IMR-90 (cell line): ENCODE measurements at regions not wholly inside any gene's neighbourhood (a gene's known extent, or its start where the extent isn't known, plus 50 kb on each side); places are given as distances from the start of the nearest gene placed in this dataset.

Source experiments
- ATAC-seq: fragments of 200-7000 bp; cut with Tn5 transposase; 2 replicates; pipeline ENCODE4 v1.9.1; 2020; ENCODE audit warnings: low read depth, mild to moderate bottlenecking, moderate library complexity
- BruUV-seq: library from RNA; stranded (reverse); fragments of 400-500 nt; replicated peaks from 2 replicates; lab custom pipeline; 2021; lab: Mats Ljungman, UMichigan
- CTCF ChIA-PET: fragments of 300-600 bp; formaldehyde crosslinking; extraction: SDS; loops from one replicate; lab custom pipeline; 2021; ENCODE audit warnings: antibody characterized with exemption; lab: Yijun Ruan, JAX
- POLR2A ChIA-PET: fragments of 300-600 bp; sonication (Branson Sonifier 250); formaldehyde crosslinking; loops from one replicate; lab custom pipeline; 2022; ENCODE audit warnings: antibody characterized with exemption; ENCODE audit not compliant: unreplicated experiment; lab: Charles Lee
- DNase-seq: peaks from one replicate; pipeline ENCODE4 v3.0.0; 2013
- H2AFZ ChIP-seq: replicated peaks from 2 replicates; pipeline ENCODE3; 2013; ENCODE audit warnings: low read length, mild to moderate bottlenecking; ENCODE audit not compliant: poor library complexity
- H2AK5ac ChIP-seq: 2 replicates; pipeline ENCODE4 v1.6.1; 2013; ENCODE audit warnings: low read depth, low read length, inconsistent platforms
- H2AK9ac ChIP-seq: replicated peaks from 2 replicates; pipeline ENCODE3; 2013; ENCODE audit warnings: mild to moderate bottlenecking, low read depth, low read length, moderate library complexity; ENCODE audit not compliant: poor library complexity
- H2BK120ac ChIP-seq: 2 replicates; pipeline ENCODE4 v1.6.1; 2013; ENCODE audit warnings: low read depth, low read length, inconsistent platforms
- H2BK15ac ChIP-seq: 3 replicates; pipeline ENCODE4 v1.6.1; 2013; ENCODE audit warnings: low read depth, low read length, inconsistent platforms
- H2BK20ac ChIP-seq: 2 replicates; pipeline ENCODE4 v1.6.1; 2013; ENCODE audit warnings: low read depth, mild to moderate bottlenecking, inconsistent platforms, low read length, moderate library complexity
- H2BK5ac ChIP-seq: 2 replicates; pipeline ENCODE4 v1.6.1; 2013; ENCODE audit warnings: mild to moderate bottlenecking, low read depth, low read length, inconsistent platforms; ENCODE audit not compliant: poor library complexity, severe bottlenecking
- H3K14ac ChIP-seq: replicated peaks from 2 replicates; pipeline ENCODE4 v1.6.1; 2013; ENCODE audit warnings: low read depth, low read length, inconsistent platforms
- H3K18ac ChIP-seq: 2 replicates; pipeline ENCODE4 v1.6.1; 2013; ENCODE audit warnings: low read depth, low read length, control low read depth
- H3K23ac ChIP-seq: 2 replicates; pipeline ENCODE4 v1.6.1; 2013; ENCODE audit warnings: low read depth, low read length, inconsistent platforms
- H3K27ac ChIP-seq: 2 replicates; pipeline ENCODE4 v1.5.1; 2013; ENCODE audit warnings: mild to moderate bottlenecking, control low read depth, low read length; ENCODE audit not compliant: insufficient read depth
- H3K27me3 ChIP-seq: 2 replicates; pipeline ENCODE4 v1.6.1; 2013; ENCODE audit warnings: low read length; ENCODE audit not compliant: control insufficient read depth, insufficient read depth
- H3K36me3 ChIP-seq: 2 replicates; pipeline ENCODE4 v1.6.1; 2013; ENCODE audit warnings: low read length, mixed read lengths; ENCODE audit not compliant: control insufficient read depth, insufficient read depth
- H3K4ac ChIP-seq: 2 replicates; pipeline ENCODE4 v1.6.1; 2013; ENCODE audit warnings: low read depth, low read length, inconsistent platforms
- H3K4me1 ChIP-seq: 2 replicates; pipeline ENCODE4 v1.6.1; 2013; ENCODE audit warnings: low read length, mixed read lengths; ENCODE audit not compliant: control insufficient read depth, insufficient read depth
- H3K4me2 ChIP-seq: 2 replicates; pipeline ENCODE4 v1.6.1; 2013; ENCODE audit warnings: low read depth, mild to moderate bottlenecking, control low read depth, low read length, moderate library complexity
- H3K4me3 ChIP-seq: 2 replicates; pipeline ENCODE4 v1.5.1; 2013; ENCODE audit warnings: low read depth, mild to moderate bottlenecking, control low read depth, low read length, moderate library complexity; ENCODE audit not compliant: insufficient read depth
- H3K56ac ChIP-seq: 2 replicates; pipeline ENCODE4 v1.6.1; 2013; ENCODE audit warnings: low read length, inconsistent platforms; ENCODE audit not compliant: insufficient read depth; ENCODE audit errors: extremely low read depth
- H3K79me1 ChIP-seq, 2 experiments: 2 replicates each; pipeline ENCODE4 v1.6.1; 2013; ENCODE audit warnings: low read length in 2 of 2, inconsistent platforms in 1 of 2, low read depth in 1 of 2
- H3K9ac ChIP-seq: 2 replicates; pipeline ENCODE4 v1.6.1; 2013; ENCODE audit warnings: low read depth, low read length, control low read depth
- H3K9me1 ChIP-seq: 2 replicates; pipeline ENCODE4 v1.6.1; 2013; ENCODE audit warnings: low read length, inconsistent platforms; ENCODE audit not compliant: insufficient read depth
- H3K9me3 ChIP-seq: 2 replicates; pipeline ENCODE4 v1.6.1; 2013; ENCODE audit warnings: low read length; ENCODE audit not compliant: control insufficient read depth, insufficient read depth
- H4K20me1 ChIP-seq: 2 replicates; pipeline ENCODE4 v1.6.1; 2013; ENCODE audit warnings: low read length, inconsistent platforms; ENCODE audit not compliant: insufficient read depth
- H4K5ac ChIP-seq: 2 replicates; pipeline ENCODE4 v1.6.1; 2013; ENCODE audit warnings: mild to moderate bottlenecking, low read depth, low read length, control low read depth
- H4K8ac ChIP-seq, 2 experiments: 2 replicates each; pipeline ENCODE4 v1.6.1; 2013; ENCODE audit warnings: low read depth in 2 of 2, low read length in 2 of 2, control low read depth in 1 of 2, inconsistent platforms in 1 of 2
- H4K91ac ChIP-seq: 2 replicates; pipeline ENCODE4 v1.6.1; 2013; ENCODE audit warnings: low read depth, low read length, inconsistent platforms; ENCODE audit not compliant: insufficient read depth
- CHD1 ChIP-seq: IDR thresholded peaks from 2 replicates; pipeline ENCODE4 v1.6.1; 2012; ENCODE audit warnings: low read depth, low read length, improper control_type of control experiment
- MAZ ChIP-seq: IDR thresholded peaks from 2 replicates; pipeline ENCODE4 v1.6.1; 2012; ENCODE audit warnings: low read depth, mild to moderate bottlenecking, low read length, improper control_type of control experiment, moderate library complexity, borderline replicate concordance
- SMC3 ChIP-seq: fragments of 150-350 bp; IDR thresholded peaks from 2 replicates; pipeline ENCODE4 v1.6.1; 2016; ENCODE audit warnings: low read depth, mild to moderate bottlenecking, antibody characterized with exemption, low read length, moderate library complexity
- WGBS, 2 experiments: methylation state at CpG; one replicate each; pipeline versions ENCODE4 v1.1.5 to v1.1.7; 2013; ENCODE audit warnings: missing lambda C conversion rate in 2 of 2; ENCODE audit not compliant: insufficient read length in 1 of 2; ENCODE audit errors: extremely low coverage in 2 of 2; 5-methylcytosine and 5-hydroxymethylcytosine counted together
- dilution Hi-C: fragments of 300-500 bp; cut with HindIII; formaldehyde crosslinking; loops from one replicate; pipeline ENCODE4 v1.14.3; 2018; ENCODE audit warnings: low sequenced_read_pairs; ENCODE audit not compliant: unreplicated experiment
- in situ Hi-C: fragments of 300-500 bp; cut with MboI; formaldehyde crosslinking; loops from 3 replicates; pipeline ENCODE4 v1.14.3; 2019; ENCODE audit warnings: low sequenced_read_pairs, inconsistent platforms, mixed read lengths
- intact Hi-C: fragments of 100-400 bp; cut with micrococcal nuclease; formaldehyde crosslinking; loops from 2 replicates; pipeline ENCODE4 v1.10.0; 2022
- TF ChIP-seq, protein P1 (sequence below): fragments of 150-350 bp; IDR thresholded peaks from 2 replicates; pipeline ENCODE4 v1.6.1; 2017; ENCODE audit warnings: mild to moderate bottlenecking, antibody characterized with exemption, low read length, low read depth

DNA sequence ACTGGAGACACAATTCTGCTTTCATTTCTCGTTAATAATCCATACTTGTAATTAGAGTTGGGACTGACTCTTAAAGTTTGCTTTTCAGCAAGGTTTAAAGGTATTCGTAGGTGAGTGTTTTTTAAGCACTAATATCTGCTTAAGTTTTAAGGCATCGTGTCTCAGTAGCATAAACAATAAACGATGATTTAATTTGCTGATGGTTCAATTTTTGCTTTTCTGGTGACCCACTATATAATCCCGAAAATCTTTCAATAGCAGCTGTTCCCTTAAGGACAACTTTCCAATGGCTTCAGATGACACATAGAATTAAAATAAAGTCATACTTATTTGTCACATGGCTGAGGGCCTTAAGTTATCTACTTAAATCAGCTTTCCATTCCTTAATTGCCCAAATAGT, 859.5 kb upstream of the SOX11 start:
- H2BK5ac ChIP-seq: no peak overlapping the region
- no peaks in the 10 kb centered on the region for H3K9me1 ChIP-seq
- in situ Hi-C loops (no loop called here), dilution Hi-C loops (no loop called here), intact Hi-C loops (no loop called here)
- H3K36me3 ChIP-seq: no peaks in the 10 kb centered on the region
- H2AFZ ChIP-seq: no peak overlapping the region
- no peaks in the 10 kb centered on the region for H4K20me1 ChIP-seq
- H4K5ac ChIP-seq: no peak overlapping the region
- no peaks in the 10 kb centered on the region for H3K79me1 ChIP-seq
- H2BK15ac ChIP-seq: no peak overlapping the region
- H3K9ac ChIP-seq: no peak overlapping the region
- no peak overlapping the region for H3K4ac ChIP-seq
- ATAC-seq (no peak), DNase-seq (no peak)
- H3K56ac ChIP-seq: no peak overlapping the region
- H4K8ac ChIP-seq: no peak overlapping the region
- no peak overlapping the region for H2BK120ac ChIP-seq
- CTCF ChIA-PET: no interaction called here
- no peak overlapping the region for H2AK9ac ChIP-seq
- peaks cover 2% of the 10 kb centered on the region for H3K9me3 ChIP-seq
- TF ChIP-seq CHD1 (no peak), MAZ (no peak), SMC3 (no peak)
- TF ChIP-seq, protein P1, sequence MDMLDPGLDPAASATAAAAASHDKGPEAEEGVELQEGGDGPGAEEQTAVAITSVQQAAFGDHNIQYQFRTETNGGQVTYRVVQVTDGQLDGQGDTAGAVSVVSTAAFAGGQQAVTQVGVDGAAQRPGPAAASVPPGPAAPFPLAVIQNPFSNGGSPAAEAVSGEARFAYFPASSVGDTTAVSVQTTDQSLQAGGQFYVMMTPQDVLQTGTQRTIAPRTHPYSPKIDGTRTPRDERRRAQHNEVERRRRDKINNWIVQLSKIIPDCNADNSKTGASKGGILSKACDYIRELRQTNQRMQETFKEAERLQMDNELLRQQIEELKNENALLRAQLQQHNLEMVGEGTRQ: no peak
- no peak overlapping the region for H3K4me3 ChIP-seq
- no peak overlapping the region for H2BK20ac ChIP-seq
- no peak overlapping the region for H3K14ac ChIP-seq
- BruUV-seq: no TSS peak
- no peak overlapping the region for H3K4me2 ChIP-seq
- H2AK5ac ChIP-seq: no peak overlapping the region
- POLR2A ChIA-PET: no interaction called here
- no peak overlapping the region for H3K23ac ChIP-seq
- no peak overlapping the region for H3K27ac ChIP-seq
- H3K18ac ChIP-seq: no peak overlapping the region
- H3K4me1 ChIP-seq: no peaks in the 10 kb centered on the region
- no peak overlapping the region for H4K91ac ChIP-seq
- no CpG with 5 or more reads among the region's 5 CpGs for WGBS, 2 experiments
- H3K27me3 ChIP-seq: no peaks in the 10 kb centered on the region
